ENCODE measurements at regions not wholly inside any gene's neighbourhood (a gene's known extent, or its start where the extent isn't known, plus 50 kb on each side); places are given as distances from the start of the nearest gene placed in this dataset.

- TF ChIP-seq SP1 (IDR thresholded peaks at IDR 0.05) (no peak), FOXA1 (IDR thresholded peaks at IDR 0.05) (no peak), NR2F2 (IDR thresholded peaks at IDR 0.05) (no peak), HNF4A (conservative IDR thresholded peaks at IDR 0.05) (no peak)
- no peaks in the 10 kb centered on the region for H3K9me3 ChIP-seq (ENCODE audit: control insufficient read depth in 4 of 4, low read length in 3 of 4)
- no peaks in the 10 kb centered on the region for H3K27me3 ChIP-seq (ENCODE audit: control insufficient read depth in 4 of 4, insufficient read depth in 4 of 4, low read length in 3 of 4)
- DNase-seq (ENCODE audit: low spot score): no peak
- no peaks in the 10 kb centered on the region for H3K4me1 ChIP-seq (ENCODE audit: control insufficient read depth in 4 of 4, insufficient read depth in 4 of 4, low read length in 3 of 4)
- WGBS: 70% methylated on average over 3 of the region's 3 CpGs
- no peaks in the 10 kb centered on the region for H3K36me3 ChIP-seq (ENCODE audit: control insufficient read depth in 4 of 4, insufficient read depth in 3 of 4, low read depth in 1 of 4, low read length in 3 of 4)
- H3K9ac ChIP-seq (ENCODE audit: low read depth in 1 of 2, low read length in 2 of 2): no peak overlapping the region
- H3K4me3 ChIP-seq (ENCODE audit: low read depth in 1 of 3, low read length in 3 of 3): no peak overlapping the region
- H3K27ac ChIP-seq (ENCODE audit: low read depth in 1 of 2, low read length in 2 of 2): no peak overlapping the region
Observed at GRCh38 chr13:47175172-47175866, 278.5 kb upstream of the HTR2A start.

- Histone ChIP-seq H3K36me3 (ENCODE audit: control insufficient read depth in 4 of 4, insufficient read depth in 3 of 4, low read depth in 1 of 4, low read length in 3 of 4) (no peaks in the 10 kb centered on the region), H3K4me3 (ENCODE audit: low read depth in 1 of 3, low read length in 3 of 3) (no peak overlapping the region), H3K9me3 (ENCODE audit: control insufficient read depth in 4 of 4, low read length in 3 of 4) (no peaks in the 10 kb centered on the region), H3K9ac (ENCODE audit: low read depth in 1 of 2, low read length in 2 of 2) (no peak overlapping the region), H3K4me1 (ENCODE audit: control insufficient read depth in 4 of 4, insufficient read depth in 4 of 4, low read length in 3 of 4) (no peaks in the 10 kb centered on the region), H3K27ac (ENCODE audit: low read depth in 1 of 2, low read length in 2 of 2) (no peak overlapping the region), H3K27me3 (ENCODE audit: control insufficient read depth in 4 of 4, insufficient read depth in 4 of 4, low read length in 3 of 4) (no peaks in the 10 kb centered on the region)
- 93% methylated on average over 1 of the region's 1 CpG for WGBS
- DNase-seq (ENCODE audit: low spot score): no peak
- no peak for TF ChIP-seq CTCF (IDR thresholded peaks at IDR 0.05; ENCODE audit: low read depth, low read length, missing input control)
- TF ChIP-seq MAX (IDR thresholded peaks at IDR 0.05): no peak
Observed at GRCh38 chr13:47170971-47171370, 274.1 kb upstream of the HTR2A start.

- H3K27me3 ChIP-seq (ENCODE audit: control insufficient read depth in 4 of 4, insufficient read depth in 4 of 4, low read length in 3 of 4): no peaks in the 10 kb centered on the region
- H3K4me3 ChIP-seq (ENCODE audit: low read depth in 1 of 3, low read length in 3 of 3): no peak overlapping the region
- TF ChIP-seq EGR1 (IDR thresholded peaks at IDR 0.05; ENCODE audit: low read depth in 2 of 2) (no peak), REST (IDR thresholded peaks at IDR 0.05) (no peak), MAX (IDR thresholded peaks at IDR 0.05) (no peak), NR2F2 (IDR thresholded peaks at IDR 0.05) (no peak), TAF1 (conservative IDR thresholded peaks at IDR 0.05) (no peak), ZBTB33 (IDR thresholded peaks at IDR 0.05) (no peak), ATF3 (IDR thresholded peaks at IDR 0.05) (no peak), RXRA (IDR thresholded peaks at IDR 0.05) (no peak), HNF4G (IDR thresholded peaks at IDR 0.05) (no peak), FOXA2 (IDR thresholded peaks at IDR 0.05) (no peak), SP1 (IDR thresholded peaks at IDR 0.05) (no peak), JUND (IDR thresholded peaks at IDR 0.05) (no peak), GABPA (IDR thresholded peaks at IDR 0.05 in 1 of 2, conservative IDR thresholded peaks at IDR 0.05 in 1 of 2) (no peak)
- no peaks in the 10 kb centered on the region for H3K9me3 ChIP-seq (ENCODE audit: control insufficient read depth in 4 of 4, low read length in 3 of 4)
- no peak for DNase-seq (ENCODE audit: low spot score)
- H3K4me1 ChIP-seq (ENCODE audit: control insufficient read depth in 4 of 4, insufficient read depth in 4 of 4, low read length in 3 of 4): no peaks in the 10 kb centered on the region
- no peaks in the 10 kb centered on the region for H3K36me3 ChIP-seq (ENCODE audit: control insufficient read depth in 4 of 4, insufficient read depth in 3 of 4, low read depth in 1 of 4, low read length in 3 of 4)
- no peak overlapping the region for H3K9ac ChIP-seq (ENCODE audit: low read depth in 1 of 2, low read length in 2 of 2)
- no peak overlapping the region for H3K27ac ChIP-seq (ENCODE audit: low read depth in 1 of 2, low read length in 2 of 2)
- WGBS: 85% methylated on average over 7 of the region's 7 CpGs
Observed at GRCh38 chr13:47168618-47169017, 271.8 kb upstream of the HTR2A start.
